ENCODE measurements at regions not wholly inside any gene's neighbourhood (a gene's known extent, or its start where the extent isn't known, plus 50 kb on each side); places are given as distances from the start of the nearest gene placed in this dataset.
"Not testable (repeated sequence)": the region's sequence is repeated elsewhere in the genome, so short reads cannot be mapped to it uniquely, and the experiment has no call there.

- TF ChIP-seq CTCF (conservative IDR thresholded peaks at IDR 0.05 in 1 of 2, IDR thresholded peaks at IDR 0.05 in 1 of 2; ENCODE audit: low read depth in 1 of 2, low read length in 2 of 2); EZH2 (IDR thresholded peaks at IDR 0.05; ENCODE audit: low read length, missing control alignments): not testable (repeated sequence)
These were observed 331.3 kb upstream of the CNR1 start for GRCh38 chr6:88497403-88497802.

All from fibroblast of lung (primary cell).